PC-9 (cell line): ENCODE measurements at regions not wholly inside any gene's neighbourhood (a gene's known extent, or its start where the extent isn't known, plus 50 kb on each side); places are given as distances from the start of the nearest gene placed in this dataset.

Experiments used
- CTCF ChIP-seq: fragments of 200-600 bp; sonication (generic); conservative IDR thresholded peaks from 2 replicates; pipeline ENCODE4 v1.6.1; 2017; ENCODE audit warnings: mixed run types, antibody characterized with exemption, mild to moderate bottlenecking, moderate library complexity
- EZH2 ChIP-seq: fragments of 200-600 bp; sonication (generic); IDR thresholded peaks from 2 replicates; pipeline ENCODE4 v1.8.0; 2017; ENCODE audit warnings: antibody characterized with exemption, low read depth

GRCh38 chr9:135377431-135377830 is 102.2 kb upstream of the PPP1R26 start:
- no peak for TF ChIP-seq CTCF
- TF ChIP-seq EZH2: no peak
